HL-60 (cell line): ENCODE measurements at regions not wholly inside any gene's neighbourhood (a gene's known extent, or its start where the extent isn't known, plus 50 kb on each side); places are given as distances from the start of the nearest gene placed in this dataset.

ENCODE experiments used
- DNase-seq, 2 experiments: peaks; one replicate each; pipeline ENCODE4 v3.0.0-alpha.2; 2010 to 2020; ENCODE audit warnings: low read depth in 1 of 2, low spot score in 1 of 2
- H3K27ac ChIP-seq: fragments of 250-450 bp; sonication (Bioruptor Pico); replicated peaks from 2 replicates; pipeline ENCODE4 v1.5.1; 2020; ENCODE audit warnings: mild to moderate bottlenecking, moderate library complexity
- H3K27me3 ChIP-seq: fragments of 250-450 bp; sonication (Bioruptor Pico); 2 replicates; pipeline ENCODE4 v1.5.1; 2021; ENCODE audit warnings: mild to moderate bottlenecking, moderate library complexity; ENCODE audit not compliant: insufficient read depth, poor library complexity, severe bottlenecking
- H3K4me3 ChIP-seq: replicated peaks from 2 replicates; pipeline ENCODE4 v1.5.1; 2011; ENCODE audit warnings: mild to moderate bottlenecking, control low read depth, low read length; ENCODE audit not compliant: insufficient read depth
- CTCF ChIP-seq: IDR thresholded peaks from one replicate; pipeline ENCODE4 v1.5.1; 2011; ENCODE audit warnings: low read length, control low read depth, inconsistent platforms; ENCODE audit not compliant: insufficient read depth
- GABPA ChIP-seq: IDR thresholded peaks from 2 replicates; pipeline ENCODE4 v1.6.1; 2012; ENCODE audit warnings: low read depth
- POLR2AphosphoS5 ChIP-seq: IDR thresholded peaks from 2 replicates; pipeline ENCODE4 v1.6.1; 2012; ENCODE audit warnings: low read depth
- SPI1 ChIP-seq: IDR thresholded peaks from 2 replicates; pipeline ENCODE4 v1.6.1; 2012; ENCODE audit warnings: low read depth, mild to moderate bottlenecking, borderline replicate concordance
- TF ChIP-seq, protein P1 (sequence below): IDR thresholded peaks from 2 replicates; pipeline ENCODE4 v1.6.1; 2012; ENCODE audit warnings: low read depth; ENCODE audit not compliant: insufficient replicate concordance

DNA sequence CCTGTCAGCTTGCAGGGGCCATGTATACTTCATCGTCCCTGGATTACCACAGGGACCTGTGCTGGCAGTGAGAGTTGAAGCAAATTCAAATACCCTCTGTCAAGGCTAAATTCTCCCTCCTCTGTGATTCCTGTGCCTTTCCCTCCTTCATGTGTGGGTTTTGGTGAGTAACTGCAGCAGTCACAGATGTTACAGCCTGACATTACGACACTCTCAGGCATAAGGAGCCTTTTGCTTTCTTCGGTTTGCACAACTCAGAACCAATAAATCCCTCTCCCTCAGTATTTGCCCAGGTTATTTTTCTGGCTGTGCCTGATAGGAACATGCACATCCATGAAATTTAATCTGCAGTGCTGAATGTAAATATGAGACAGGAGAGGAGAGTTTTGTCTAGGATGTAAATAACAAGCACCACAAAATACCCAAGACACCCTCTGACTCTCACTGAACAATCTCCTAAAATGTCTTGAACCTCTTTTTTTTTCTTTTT lies 997.2 kb upstream of the GHITM start:
- no peak for DNase-seq
- H3K27me3 ChIP-seq = no peaks in the 10 kb centered on the region
- no peak overlapping the region for H3K4me3 ChIP-seq
- no peak for TF ChIP-seq GABPA
- no peak for TF ChIP-seq SPI1
- TF ChIP-seq POLR2AphosphoS5 = no peak
- TF ChIP-seq CTCF = no peak
- TF ChIP-seq, protein P1, sequence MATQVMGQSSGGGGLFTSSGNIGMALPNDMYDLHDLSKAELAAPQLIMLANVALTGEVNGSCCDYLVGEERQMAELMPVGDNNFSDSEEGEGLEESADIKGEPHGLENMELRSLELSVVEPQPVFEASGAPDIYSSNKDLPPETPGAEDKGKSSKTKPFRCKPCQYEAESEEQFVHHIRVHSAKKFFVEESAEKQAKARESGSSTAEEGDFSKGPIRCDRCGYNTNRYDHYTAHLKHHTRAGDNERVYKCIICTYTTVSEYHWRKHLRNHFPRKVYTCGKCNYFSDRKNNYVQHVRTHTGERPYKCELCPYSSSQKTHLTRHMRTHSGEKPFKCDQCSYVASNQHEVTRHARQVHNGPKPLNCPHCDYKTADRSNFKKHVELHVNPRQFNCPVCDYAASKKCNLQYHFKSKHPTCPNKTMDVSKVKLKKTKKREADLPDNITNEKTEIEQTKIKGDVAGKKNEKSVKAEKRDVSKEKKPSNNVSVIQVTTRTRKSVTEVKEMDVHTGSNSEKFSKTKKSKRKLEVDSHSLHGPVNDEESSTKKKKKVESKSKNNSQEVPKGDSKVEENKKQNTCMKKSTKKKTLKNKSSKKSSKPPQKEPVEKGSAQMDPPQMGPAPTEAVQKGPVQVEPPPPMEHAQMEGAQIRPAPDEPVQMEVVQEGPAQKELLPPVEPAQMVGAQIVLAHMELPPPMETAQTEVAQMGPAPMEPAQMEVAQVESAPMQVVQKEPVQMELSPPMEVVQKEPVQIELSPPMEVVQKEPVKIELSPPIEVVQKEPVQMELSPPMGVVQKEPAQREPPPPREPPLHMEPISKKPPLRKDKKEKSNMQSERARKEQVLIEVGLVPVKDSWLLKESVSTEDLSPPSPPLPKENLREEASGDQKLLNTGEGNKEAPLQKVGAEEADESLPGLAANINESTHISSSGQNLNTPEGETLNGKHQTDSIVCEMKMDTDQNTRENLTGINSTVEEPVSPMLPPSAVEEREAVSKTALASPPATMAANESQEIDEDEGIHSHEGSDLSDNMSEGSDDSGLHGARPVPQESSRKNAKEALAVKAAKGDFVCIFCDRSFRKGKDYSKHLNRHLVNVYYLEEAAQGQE = no peak
- H3K27ac ChIP-seq = no peak overlapping the region

- no peak for DNase-seq
- TF ChIP-seq CTCF (no peak), GABPA (no peak), SPI1 (no peak), POLR2AphosphoS5 (no peak)
- TF ChIP-seq, protein P1 = no peak
- Histone ChIP-seq H3K27ac (no peak overlapping the region), H3K4me3 (no peak overlapping the region), H3K27me3 (no peaks in the 10 kb centered on the region)
Measured at GRCh38 chr10:83144461-83144860, 994.8 kb upstream of the GHITM start.

DNA sequence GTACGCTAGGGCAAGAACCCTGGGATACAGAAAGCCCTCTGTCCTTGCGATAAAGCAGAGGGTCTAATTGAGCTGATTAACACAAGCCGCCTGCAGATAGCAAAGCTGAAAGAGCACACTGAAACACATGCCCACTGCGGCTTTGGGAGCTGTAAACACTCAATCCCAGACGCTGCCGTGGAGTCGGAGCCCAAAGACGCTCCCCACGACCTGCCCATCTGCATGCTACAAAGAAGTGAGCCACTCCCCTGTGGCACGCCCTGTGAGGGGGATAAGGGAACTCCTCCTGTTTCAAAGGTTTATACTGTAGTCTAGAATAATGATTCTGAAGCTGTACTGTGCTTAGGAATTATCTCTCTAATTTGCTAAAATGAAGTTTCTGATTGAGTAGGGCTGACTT lies 985.6 kb upstream of the GHITM start:
- no peak for DNase-seq
- no peak overlapping the region for H3K27ac ChIP-seq
- TF ChIP-seq CTCF = no peak
- TF ChIP-seq, protein P1 = no peak
- no peak for TF ChIP-seq GABPA
- TF ChIP-seq SPI1 = no peak
- no peak for TF ChIP-seq POLR2AphosphoS5
- H3K27me3 ChIP-seq = no peaks in the 10 kb centered on the region
- no peak overlapping the region for H3K4me3 ChIP-seq
